H9 (cell line): ENCODE measurements at regions not wholly inside any gene's neighbourhood (a gene's known extent, or its start where the extent isn't known, plus 50 kb on each side); places are given as distances from the start of the nearest gene placed in this dataset.

Experiments
- DNase-seq: peaks from one replicate; pipeline ENCODE4 v3.0.0-alpha.2; 2017
- H2AFZ ChIP-seq: one replicate; pipeline ENCODE4 v1.6.1; 2013; ENCODE audit warnings: mild to moderate bottlenecking, low read length, control low read depth, moderate library complexity
- H2AK5ac ChIP-seq: 2 replicates; pipeline ENCODE4 v1.6.1; 2013; ENCODE audit warnings: low read length, control low read depth, mixed read lengths; ENCODE audit not compliant: insufficient read length
- H2BK120ac ChIP-seq: one replicate; pipeline ENCODE4 v1.6.1; 2013; ENCODE audit warnings: low read depth, mild to moderate bottlenecking, low read length, control low read depth, inconsistent platforms; ENCODE audit not compliant: poor library complexity, severe bottlenecking
- H2BK12ac ChIP-seq: 2 replicates; pipeline ENCODE4 v1.6.1; 2013; ENCODE audit warnings: low read length, control low read depth, mixed read lengths, low read depth; ENCODE audit not compliant: insufficient read length
- H2BK15ac ChIP-seq: 2 replicates; pipeline ENCODE4 v1.6.1; 2013; ENCODE audit warnings: low read depth, low read length, control low read depth
- H2BK20ac ChIP-seq: one replicate; pipeline ENCODE4 v1.6.1; 2013; ENCODE audit warnings: low read depth, mild to moderate bottlenecking, low read length, control low read depth, inconsistent platforms; ENCODE audit not compliant: poor library complexity, severe bottlenecking
- H2BK5ac ChIP-seq: 2 replicates; pipeline ENCODE4 v1.6.1; 2013; ENCODE audit warnings: low read length, control low read depth, mixed read lengths; ENCODE audit not compliant: insufficient read length
- H3K14ac ChIP-seq: 2 replicates; pipeline ENCODE4 v1.6.1; 2013; ENCODE audit warnings: low read length, control low read depth; ENCODE audit not compliant: insufficient read depth
- H3K18ac ChIP-seq: 2 replicates; pipeline ENCODE4 v1.6.1; 2013; ENCODE audit warnings: low read depth, mild to moderate bottlenecking, mixed read lengths, low read length, control low read depth; ENCODE audit not compliant: insufficient read length
- H3K23ac ChIP-seq: 2 replicates; pipeline ENCODE4 v1.6.1; 2013; ENCODE audit warnings: low read length, control low read depth, mixed read lengths, low read depth; ENCODE audit not compliant: insufficient read length
- H3K23me2 ChIP-seq: 2 replicates; pipeline ENCODE4 v1.6.1; 2013; ENCODE audit warnings: low read depth, mild to moderate bottlenecking, mixed read lengths, low read length, control low read depth; ENCODE audit not compliant: insufficient read length, poor library complexity, severe bottlenecking
- H3K27ac ChIP-seq: 2 replicates; pipeline ENCODE4 v1.5.1; 2013; ENCODE audit warnings: low read length, control low read depth, mixed read lengths, low read depth; ENCODE audit not compliant: insufficient read length
- H3K27me3 ChIP-seq: 2 replicates; pipeline ENCODE4 v1.6.1; 2013; ENCODE audit warnings: low read length, control low read depth, inconsistent platforms; ENCODE audit not compliant: insufficient read depth
- H3K4ac ChIP-seq: 2 replicates; pipeline ENCODE4 v1.6.1; 2013; ENCODE audit warnings: low read depth, mild to moderate bottlenecking, control low read depth, inconsistent platforms, low read length, moderate library complexity
- H3K4me1 ChIP-seq: 2 replicates; pipeline ENCODE4 v1.6.1; 2013; ENCODE audit warnings: low read length, control low read depth, inconsistent platforms; ENCODE audit not compliant: insufficient read depth
- H3K4me2 ChIP-seq: 2 replicates; pipeline ENCODE4 v1.6.1; 2013; ENCODE audit warnings: low read length, control low read depth, mixed read lengths; ENCODE audit not compliant: insufficient read length, insufficient read depth
- H3K56ac ChIP-seq: 2 replicates; pipeline ENCODE4 v1.6.1; 2013; ENCODE audit warnings: low read depth, mild to moderate bottlenecking, mixed read lengths, low read length, control low read depth; ENCODE audit not compliant: insufficient read length
- H3K79me1 ChIP-seq: 2 replicates; pipeline ENCODE4 v1.6.1; 2013; ENCODE audit warnings: low read depth, mild to moderate bottlenecking, moderate library complexity, low read length, control low read depth, inconsistent platforms; ENCODE audit not compliant: insufficient read depth, poor library complexity, severe bottlenecking
- H3K79me2 ChIP-seq: 2 replicates; pipeline ENCODE4 v1.6.1; 2013; ENCODE audit warnings: low read length, control low read depth, inconsistent platforms; ENCODE audit not compliant: insufficient read depth
- H3K9ac ChIP-seq: 2 replicates; pipeline ENCODE4 v1.6.1; 2013; ENCODE audit warnings: low read length, control low read depth, mixed read lengths; ENCODE audit not compliant: insufficient read length; ENCODE audit errors: extremely low read depth
- H3K9me3 ChIP-seq: one replicate; pipeline ENCODE4 v1.6.1; 2013; ENCODE audit warnings: low read depth, low read length, inconsistent platforms; ENCODE audit not compliant: control insufficient read depth
- H3T11ph ChIP-seq: one replicate; pipeline ENCODE4 v1.6.1; 2013; ENCODE audit warnings: mild to moderate bottlenecking, low read length, control low read depth, inconsistent platforms
- H4K20me1 ChIP-seq: one replicate; pipeline ENCODE4 v1.6.1; 2013; ENCODE audit not compliant: control insufficient read depth, insufficient read length, insufficient read depth
- H4K5ac ChIP-seq: 2 replicates; pipeline ENCODE4 v1.6.1; 2013; ENCODE audit warnings: low read depth, mild to moderate bottlenecking, mixed read lengths, low read length, control low read depth; ENCODE audit not compliant: insufficient read length
- H4K8ac ChIP-seq: replicated peaks from 2 replicates; pipeline ENCODE4 v1.6.1; 2013; ENCODE audit warnings: low read length, control low read depth, mixed read lengths, low read depth; ENCODE audit not compliant: insufficient read length
- H4K91ac ChIP-seq: 2 replicates; pipeline ENCODE4 v1.6.1; 2013; ENCODE audit warnings: low read depth, mild to moderate bottlenecking, moderate library complexity, mixed read lengths, low read length, control low read depth; ENCODE audit not compliant: insufficient read length
- H3K27ac Mint-ChIP-seq, 3 experiments: 2 replicates in 2 of 3; 3 replicates in 1 of 3; pipeline ENCODE4 v1.8.0; 2020 to 2021; ENCODE audit warnings: mixed read lengths in 3 of 3, mild to moderate bottlenecking in 1 of 3, moderate library complexity in 1 of 3
- H3K27me3 Mint-ChIP-seq: 2 replicates; pipeline ENCODE4 v1.8.0; 2021; ENCODE audit warnings: low read depth, mild to moderate bottlenecking, moderate library complexity, mixed read lengths
- H3K36me3 Mint-ChIP-seq, 3 experiments: 2 replicates in 2 of 3; 3 replicates in 1 of 3; pipeline ENCODE4 v1.8.0; 2020 to 2021; ENCODE audit warnings: low read depth in 3 of 3, mixed read lengths in 3 of 3; ENCODE audit not compliant: insufficient read depth in 1 of 3
- H3K4me1 Mint-ChIP-seq, 2 experiments: 2 replicates each; pipeline ENCODE4 v1.8.0; 2020; ENCODE audit warnings: mixed read lengths in 2 of 2
- H3K4me3 Mint-ChIP-seq, 2 experiments: 2 replicates in 1 of 2; 3 replicates in 1 of 2; pipeline ENCODE4 v1.8.0; 2020 to 2021; ENCODE audit warnings: mild to moderate bottlenecking in 2 of 2, mixed read lengths in 2 of 2, moderate library complexity in 1 of 2
- H3K9me3 Mint-ChIP-seq, 2 experiments: 2 replicates in 1 of 2; 3 replicates in 1 of 2; pipeline ENCODE4 v1.8.0; 2020; ENCODE audit warnings: mild to moderate bottlenecking in 2 of 2, mixed read lengths in 2 of 2, moderate library complexity in 1 of 2
- CTCF ChIP-seq: fragments of 200-600 bp; sonication (generic); conservative IDR thresholded peaks from 3 replicates; pipeline ENCODE4 v1.8.0; 2021; ENCODE audit warnings: antibody characterized with exemption, mild to moderate bottlenecking
- whole genome bisulfite sequencing: extraction: QIAGEN DNeasy Blood & Tissue Kit; methylation state at CpG from one replicate; pipeline ENCODE4 v1.1.7; 2013; ENCODE audit warnings: missing lambda C conversion rate, low lambda C conversion rate, mixed read lengths; ENCODE audit not compliant: insufficient read length; ENCODE audit errors: extremely low coverage; 5-methylcytosine and 5-hydroxymethylcytosine counted together

GRCh38 chr4:126559961-126560360 lies 1072.8 kb upstream of the INTU start:
- Histone ChIP-seq H3K9ac (no peak overlapping the region), H4K8ac (no peak overlapping the region), H4K91ac (no peak overlapping the region), H3K4me1 (no peaks in the 10 kb centered on the region), H3K14ac (no peak overlapping the region), H3K79me1 (no peaks in the 10 kb centered on the region), H2AK5ac (no peak overlapping the region), H2BK120ac (no peak overlapping the region), H3T11ph (no peak overlapping the region), H3K27me3 (no peaks in the 10 kb centered on the region), H3K4me2 (no peak overlapping the region), H3K18ac (no peak overlapping the region), H4K5ac (no peak overlapping the region), H3K56ac (no peak overlapping the region), H3K23ac (no peak overlapping the region), H3K4ac (no peak overlapping the region), H3K23me2 (no peaks in the 10 kb centered on the region), H4K20me1 (no peaks in the 10 kb centered on the region), H3K27ac (no peak overlapping the region), H2AFZ (no peak overlapping the region), H2BK5ac (no peak overlapping the region), H2BK15ac (no peak overlapping the region), H3K79me2 (no peaks in the 10 kb centered on the region), H2BK20ac (no peak overlapping the region), H2BK12ac (no peak overlapping the region), H3K9me3 (no peaks in the 10 kb centered on the region)
- Mint-ChIP-seq H3K4me3 (no peak overlapping the region), H3K27ac (no peak overlapping the region), H3K9me3 (peaks cover 0 to 2% of the 10 kb centered on the region in 2 experiments; a peak in 2 of 5 replicates), H3K36me3 (no peaks in the 10 kb centered on the region; a peak in 2 of 7 replicates), H3K4me1 (no peaks in the 10 kb centered on the region), H3K27me3 (no peaks in the 10 kb centered on the region)
- no CpG with 5 or more reads among the region's 2 CpGs for WGBS
- no peak for DNase-seq
- no peak for TF ChIP-seq CTCF
